D721Med (cell line): ENCODE measurements at regions not wholly inside any gene's neighbourhood (a gene's known extent, or its start where the extent isn't known, plus 50 kb on each side); places are given as distances from the start of the nearest gene placed in this dataset.

Experiments used
- DNase-seq: peaks from one replicate; pipeline ENCODE4 v3.0.0; 2011; ENCODE audit warnings: low spot score; ENCODE audit not compliant: insufficient read length
- FAIRE-seq: peaks from 2 replicates; lab custom pipeline; 2011; peaks lifted over from hg19 to GRCh38; lab: Jason Lieb, UNC
- TF ChIP-seq, protein P1 (sequence below): IDR thresholded peaks from 2 replicates; pipeline ENCODE4 v1.5.1; 2012; ENCODE audit warnings: mild to moderate bottlenecking, control low read depth; ENCODE audit not compliant: insufficient read depth; ENCODE audit errors: missing control alignments

DNA sequence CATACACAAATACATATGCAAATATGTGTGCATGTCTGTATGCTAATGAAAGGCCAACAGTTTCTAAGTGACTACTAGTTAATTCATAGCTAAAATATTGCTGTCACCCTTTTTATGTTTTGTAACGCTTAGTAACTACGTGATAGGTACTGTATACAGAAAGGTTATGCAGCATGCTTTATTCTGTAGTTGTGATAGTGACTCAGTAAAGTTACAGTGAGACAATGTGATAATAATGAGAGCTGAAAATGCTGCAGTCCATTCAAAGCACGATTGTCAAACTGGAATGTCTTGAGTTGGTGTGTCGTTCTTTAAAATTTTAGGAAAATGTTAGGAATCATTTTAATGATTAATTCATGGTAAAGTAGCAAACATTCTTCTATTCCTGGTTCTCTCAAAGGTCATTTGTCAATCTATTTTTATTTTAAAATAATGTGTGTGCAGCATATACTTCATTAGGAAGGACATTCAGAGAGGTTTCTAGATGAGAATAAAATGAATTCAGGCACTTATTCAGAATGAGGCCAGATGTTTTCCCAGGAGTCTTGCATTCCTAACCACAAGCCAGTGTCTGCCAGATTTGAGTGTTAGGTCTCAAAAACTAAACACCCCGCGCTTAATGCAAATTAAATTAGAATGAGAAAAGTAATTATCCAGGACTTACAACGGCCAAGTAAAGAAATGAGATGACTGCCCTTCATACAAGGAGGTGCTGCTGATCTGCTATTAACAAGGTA, 408.8 kb upstream of the FZD8 start:
- FAIRE-seq, result no peak
- no peak for DNase-seq
- TF ChIP-seq, protein P1, sequence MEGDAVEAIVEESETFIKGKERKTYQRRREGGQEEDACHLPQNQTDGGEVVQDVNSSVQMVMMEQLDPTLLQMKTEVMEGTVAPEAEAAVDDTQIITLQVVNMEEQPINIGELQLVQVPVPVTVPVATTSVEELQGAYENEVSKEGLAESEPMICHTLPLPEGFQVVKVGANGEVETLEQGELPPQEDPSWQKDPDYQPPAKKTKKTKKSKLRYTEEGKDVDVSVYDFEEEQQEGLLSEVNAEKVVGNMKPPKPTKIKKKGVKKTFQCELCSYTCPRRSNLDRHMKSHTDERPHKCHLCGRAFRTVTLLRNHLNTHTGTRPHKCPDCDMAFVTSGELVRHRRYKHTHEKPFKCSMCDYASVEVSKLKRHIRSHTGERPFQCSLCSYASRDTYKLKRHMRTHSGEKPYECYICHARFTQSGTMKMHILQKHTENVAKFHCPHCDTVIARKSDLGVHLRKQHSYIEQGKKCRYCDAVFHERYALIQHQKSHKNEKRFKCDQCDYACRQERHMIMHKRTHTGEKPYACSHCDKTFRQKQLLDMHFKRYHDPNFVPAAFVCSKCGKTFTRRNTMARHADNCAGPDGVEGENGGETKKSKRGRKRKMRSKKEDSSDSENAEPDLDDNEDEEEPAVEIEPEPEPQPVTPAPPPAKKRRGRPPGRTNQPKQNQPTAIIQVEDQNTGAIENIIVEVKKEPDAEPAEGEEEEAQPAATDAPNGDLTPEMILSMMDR, result no peak

DNA sequence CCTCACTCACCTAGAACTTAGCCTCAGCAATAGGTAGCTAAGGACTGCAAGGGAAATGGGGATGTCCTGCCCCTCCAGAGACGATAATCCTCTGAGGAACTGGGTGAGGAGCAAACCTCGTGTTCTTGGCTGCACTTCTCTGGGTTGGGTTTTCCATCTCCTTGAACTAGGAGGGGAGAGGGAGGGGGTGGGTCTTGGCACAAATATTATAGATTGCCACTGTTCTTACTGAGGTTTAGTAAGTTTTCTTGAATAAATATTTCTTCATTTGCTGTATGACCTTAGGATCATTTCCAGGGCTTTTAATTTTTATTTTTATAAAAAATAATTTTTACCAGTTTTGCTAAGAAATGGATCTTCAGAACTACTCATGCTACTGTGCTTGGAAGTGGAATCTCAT, 406.7 kb upstream of the FZD8 start:
- FAIRE-seq (no peak), DNase-seq (no peak)
- TF ChIP-seq, protein P1, result no peak

DNA sequence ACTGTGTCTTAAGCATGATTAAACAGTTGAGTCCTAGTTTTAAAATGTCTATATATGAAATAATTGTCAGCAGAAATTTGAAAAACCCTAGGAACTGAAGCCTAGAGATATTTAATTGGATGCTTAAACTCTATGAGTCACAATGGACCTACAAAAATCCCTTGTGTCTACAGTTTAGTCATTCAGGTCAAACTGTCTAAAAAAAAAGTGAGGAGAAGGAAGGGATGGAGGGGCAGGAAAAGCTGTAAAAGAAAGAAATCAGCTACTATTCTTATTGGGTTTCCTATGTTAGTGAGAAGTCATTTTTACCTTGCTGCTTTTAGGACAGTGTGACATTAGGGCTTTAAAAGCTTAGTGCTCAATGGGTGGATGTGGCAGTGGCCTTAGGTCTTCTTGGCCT, 406.1 kb upstream of the FZD8 start:
- no peak for FAIRE-seq
- no peak for DNase-seq
- TF ChIP-seq, protein P1, result no peak

DNA sequence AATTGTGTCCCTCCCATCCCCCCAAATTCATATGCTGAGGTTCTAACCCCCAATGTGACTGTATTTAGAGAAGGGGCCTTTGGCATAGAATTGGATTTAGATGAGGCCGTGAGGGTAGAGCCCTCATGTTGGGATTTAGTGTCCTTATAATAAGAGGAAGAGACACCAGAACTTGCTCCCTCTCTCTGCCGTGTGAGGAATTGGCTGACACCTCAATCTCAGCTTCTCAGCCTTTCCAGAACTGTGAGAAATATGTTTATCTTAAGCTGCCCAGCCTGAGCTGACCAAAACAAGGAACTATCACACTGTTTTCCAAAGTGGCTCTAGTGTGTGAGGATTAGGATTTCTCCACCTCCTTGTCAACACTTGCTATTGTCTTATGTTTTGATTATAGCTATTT, 400.0 kb upstream of the FZD8 start:
- TF ChIP-seq, protein P1, result no peak
- DNase-seq, result no peak
- FAIRE-seq, result no peak

DNA sequence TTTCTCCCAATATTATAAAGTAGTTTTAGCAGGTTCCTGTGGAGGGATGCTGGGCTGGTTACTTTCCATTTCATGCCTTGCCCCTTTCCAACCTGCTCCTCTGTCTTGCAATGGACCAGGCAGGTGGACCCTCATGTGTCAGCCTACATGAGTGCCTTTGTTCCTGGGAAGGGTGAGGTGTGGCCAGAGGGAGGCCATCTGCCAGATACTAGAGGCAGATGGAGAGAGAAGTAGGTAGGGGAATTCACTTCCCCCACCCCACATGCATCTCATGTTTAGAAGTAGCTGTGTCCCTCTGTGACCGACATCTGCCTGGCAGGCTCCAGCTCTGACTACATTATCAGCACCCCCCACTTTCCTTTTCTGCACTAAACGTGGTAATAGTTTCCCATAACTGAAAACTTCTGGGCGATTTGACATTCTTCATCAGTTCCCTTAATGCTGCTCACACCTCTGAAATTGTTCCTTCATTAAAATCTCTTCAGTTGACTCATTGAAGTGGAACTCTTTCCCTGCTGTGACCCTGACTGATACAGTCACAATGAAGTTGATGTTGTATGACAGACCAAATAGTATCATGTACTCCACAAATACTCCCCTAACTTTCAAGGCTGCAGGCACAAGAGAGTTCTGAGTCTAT, 396.3 kb upstream of the FZD8 start:
- DNase-seq (no peak), FAIRE-seq (no peak)
- TF ChIP-seq, protein P1, result no peak

DNA sequence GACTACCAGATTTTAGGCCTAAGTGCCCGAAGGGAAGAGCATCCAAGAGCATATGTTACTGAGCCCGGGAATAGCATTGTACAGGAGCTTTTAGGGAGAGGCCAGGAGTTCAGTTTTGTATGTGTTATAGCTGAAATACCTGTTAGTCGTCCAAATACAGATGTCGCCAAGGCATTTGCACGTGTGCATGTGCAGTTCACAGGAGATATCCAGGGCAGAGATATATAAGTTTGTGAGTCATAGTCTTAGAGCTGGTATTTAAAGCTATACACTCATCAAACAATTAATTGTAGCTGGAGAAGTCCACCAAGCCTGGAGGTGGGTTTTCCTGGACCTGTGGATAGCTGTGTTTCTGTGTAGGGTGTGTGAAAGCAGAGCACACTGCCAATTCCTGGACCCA, 394.0 kb upstream of the FZD8 start:
- no peak for FAIRE-seq
- TF ChIP-seq, protein P1, result no peak
- no peak for DNase-seq

DNA sequence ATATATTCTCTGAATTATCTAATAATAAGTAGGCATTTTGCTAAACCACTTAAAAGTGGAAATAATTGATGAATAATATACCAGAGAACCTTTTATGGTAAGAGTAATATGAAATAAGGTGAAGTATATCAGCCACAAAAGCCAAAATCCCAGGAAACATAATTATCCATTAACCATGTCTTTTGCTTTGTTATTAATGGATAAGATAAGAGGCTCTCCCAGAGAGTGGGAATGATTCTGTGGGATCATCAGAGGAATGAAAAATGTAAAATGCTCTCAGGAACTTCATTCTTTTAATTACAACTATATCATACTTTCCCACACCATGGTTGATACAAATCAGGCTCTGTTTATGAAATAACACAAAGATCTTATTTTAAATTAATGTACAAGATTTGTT, 391.7 kb upstream of the FZD8 start:
- DNase-seq (no peak), FAIRE-seq (no peak)
- TF ChIP-seq, protein P1, result no peak
